GM21723 (cell line): ENCODE measurements at regions not wholly inside any gene's neighbourhood (a gene's known extent, or its start where the extent isn't known, plus 50 kb on each side); places are given as distances from the start of the nearest gene placed in this dataset.

Source experiments
- ATAC-seq: cut with Tn5 transposase; IDR thresholded peaks from one replicate; pipeline ENCODE4 v1.9.1; 2021; ENCODE audit warnings: mild to moderate bottlenecking, moderate library complexity; ENCODE audit not compliant: unreplicated experiment

GRCh38 chr22:47695176-47695575 is 932.7 kb downstream of the TBC1D22A start:
- ATAC-seq, result no peak

- ATAC-seq, result no peak
Observed at GRCh38 chr22:47694536-47695130, 932.2 kb downstream of the TBC1D22A start.

GRCh38 chr22:47693606-47694005 is 931.2 kb downstream of the TBC1D22A start:
- no peak for ATAC-seq

GRCh38 chr22:47692811-47693210 is 930.4 kb downstream of the TBC1D22A start:
- ATAC-seq, result no peak

GRCh38 chr22:47691152-47691895 is 928.9 kb downstream of the TBC1D22A start:
- ATAC-seq, result no peak

- no peak for ATAC-seq
Observed at GRCh38 chr22:47690586-47690985, 928.1 kb downstream of the TBC1D22A start.

GRCh38 chr22:47690166-47690565 is 927.7 kb downstream of the TBC1D22A start:
- no peak for ATAC-seq

GRCh38 chr22:47687776-47688175 is 925.3 kb downstream of the TBC1D22A start:
- ATAC-seq, result no peak

- no peak for ATAC-seq
Observed at GRCh38 chr22:47687346-47687655, 924.9 kb downstream of the TBC1D22A start.

GRCh38 chr22:47686594-47687345 is 924.3 kb downstream of the TBC1D22A start:
- no peak for ATAC-seq

- ATAC-seq, result no peak
Observed at GRCh38 chr22:47681411-47682165, 919.1 kb downstream of the TBC1D22A start.

GRCh38 chr22:47678636-47679287 is 916.3 kb downstream of the TBC1D22A start:
- ATAC-seq, result no peak

- no peak for ATAC-seq
Observed at GRCh38 chr22:47678048-47678447, 915.6 kb downstream of the TBC1D22A start.

- ATAC-seq, result no peak
Observed at GRCh38 chr22:47676685-47677084, 914.2 kb downstream of the TBC1D22A start.

- no peak for ATAC-seq
Observed at GRCh38 chr22:47674600-47674999, 912.1 kb downstream of the TBC1D22A start.

GRCh38 chr22:47673557-47673956 is 911.1 kb downstream of the TBC1D22A start:
- no peak for ATAC-seq

GRCh38 chr22:47672526-47672925 is 910.1 kb downstream of the TBC1D22A start:
- ATAC-seq, result no peak

- no peak for ATAC-seq
Observed at GRCh38 chr22:47665151-47665550, 902.7 kb downstream of the TBC1D22A start.

GRCh38 chr22:47663615-47664605 is 901.5 kb downstream of the TBC1D22A start:
- ATAC-seq, result no peak
